PC-3 (cell line): ENCODE measurements at regions not wholly inside any gene's neighbourhood (a gene's known extent, or its start where the extent isn't known, plus 50 kb on each side); places are given as distances from the start of the nearest gene placed in this dataset.

ENCODE experiments used
- CTCF ChIP-seq: fragments of 300-600 bp; sonication (generic); conservative IDR thresholded peaks from 2 replicates; pipeline ENCODE4 v1.5.1; 2017; ENCODE audit warnings: antibody characterized with exemption, low read depth, mild to moderate bottlenecking, low read length
- EZH2 ChIP-seq: fragments of 300-600 bp; sonication (generic); IDR thresholded peaks from one replicate; pipeline ENCODE4 v1.6.1; 2017; ENCODE audit warnings: antibody characterized with exemption, mild to moderate bottlenecking, low read length; ENCODE audit not compliant: unreplicated experiment
- EZH2phosphoT487 ChIP-seq: fragments of 300-600 bp; sonication (generic); IDR thresholded peaks from 2 replicates; pipeline ENCODE4 v1.6.1; 2018; ENCODE audit warnings: mild to moderate bottlenecking, antibody characterized with exemption, low read length, borderline replicate concordance

GRCh38 chr6:80543598-80544222, 437.2 kb downstream of the BCKDHB start:
- TF ChIP-seq CTCF: no peak
- TF ChIP-seq EZH2phosphoT487: no peak
- TF ChIP-seq EZH2: no peak
